TTC549 (cell line): ENCODE measurements at regions not wholly inside any gene's neighbourhood (a gene's known extent, or its start where the extent isn't known, plus 50 kb on each side); places are given as distances from the start of the nearest gene placed in this dataset.
"Not testable (repeated sequence)": the region's sequence is repeated elsewhere in the genome, so short reads cannot be mapped to it uniquely, and the experiment has no call there.

Experiments used
- FAIRE-seq: peaks from 2 replicates; lab custom pipeline; 2012; peaks lifted over from hg19 to GRCh38; lab: Jason Lieb, UNC

DNA sequence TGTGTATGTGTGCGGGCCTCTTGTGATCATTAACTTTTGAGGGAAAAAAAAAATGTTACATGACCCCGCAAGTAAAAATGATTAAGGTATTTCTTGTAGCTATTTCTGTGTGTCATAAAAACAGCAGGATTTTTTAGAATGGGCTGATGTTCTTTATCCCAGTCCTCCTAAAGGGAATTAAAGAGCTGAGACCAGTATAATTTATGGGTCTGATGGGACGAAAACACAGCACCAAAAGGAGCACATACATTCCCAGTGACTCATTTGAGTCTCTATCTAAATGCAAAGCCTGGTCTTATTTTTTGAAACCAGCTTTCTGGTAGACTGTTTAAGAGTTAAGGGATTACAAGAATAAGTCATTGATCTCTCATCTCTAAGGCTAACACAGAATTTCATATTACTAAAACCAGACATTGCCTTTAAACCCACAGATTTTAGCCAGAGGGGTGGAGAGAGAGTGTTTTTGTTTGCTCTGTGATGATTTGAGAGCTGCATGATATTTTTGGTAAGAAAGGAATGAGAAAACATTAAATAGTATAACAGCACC lies 342.3 kb upstream of the EPHA4 start:
- no peak for FAIRE-seq

GRCh38 chr2:221911890-221912289 lies 339.8 kb upstream of the EPHA4 start:
- FAIRE-seq = no peak

DNA sequence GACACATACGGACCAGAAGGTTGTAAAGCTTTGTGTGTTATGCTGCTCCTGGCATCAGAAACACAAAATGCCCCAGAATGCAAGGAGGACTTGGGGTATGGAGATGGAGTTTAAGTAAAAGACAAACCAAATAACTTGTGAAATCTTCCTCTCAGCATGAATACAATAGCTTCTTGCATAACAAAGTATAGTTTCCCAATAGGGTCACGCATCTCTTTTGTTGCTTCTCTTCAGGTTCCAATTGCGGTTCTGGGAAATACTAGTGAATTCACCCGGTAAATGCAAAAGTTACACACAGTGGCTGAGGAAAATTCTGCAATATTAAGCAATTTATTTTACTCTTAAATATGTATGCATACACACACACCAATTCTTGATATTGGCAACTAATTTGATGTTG lies 339.2 kb upstream of the EPHA4 start:
- no peak for FAIRE-seq

- no peak for FAIRE-seq
These were observed 336.4 kb upstream of the EPHA4 start for GRCh38 chr2:221908518-221908917.

DNA sequence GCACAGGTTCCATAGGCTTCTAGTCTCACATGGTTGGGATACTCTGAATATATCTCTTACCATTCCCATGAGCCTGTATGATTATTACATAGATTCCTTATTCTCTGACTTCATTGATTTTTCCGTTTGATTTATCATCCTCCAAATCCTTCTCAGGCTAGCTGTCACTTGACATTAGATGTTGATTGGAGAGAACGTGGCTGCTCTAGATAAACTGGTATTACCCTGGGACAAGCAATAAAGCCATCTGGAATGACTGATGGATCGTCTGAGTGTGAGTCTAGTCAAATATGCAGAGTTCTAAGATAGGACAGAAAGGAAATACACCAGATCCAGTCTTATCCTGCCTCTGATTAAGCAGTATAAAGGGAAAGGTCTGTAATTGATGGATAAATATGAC lies 325.6 kb upstream of the EPHA4 start:
- FAIRE-seq = no peak

GRCh38 chr2:221896505-221897151 lies 324.5 kb upstream of the EPHA4 start:
- FAIRE-seq = no peak

GRCh38 chr2:221895366-221896121 lies 323.4 kb upstream of the EPHA4 start:
- no peak for FAIRE-seq

- FAIRE-seq = no peak
These were observed 321.4 kb upstream of the EPHA4 start for GRCh38 chr2:221893501-221893900.

DNA sequence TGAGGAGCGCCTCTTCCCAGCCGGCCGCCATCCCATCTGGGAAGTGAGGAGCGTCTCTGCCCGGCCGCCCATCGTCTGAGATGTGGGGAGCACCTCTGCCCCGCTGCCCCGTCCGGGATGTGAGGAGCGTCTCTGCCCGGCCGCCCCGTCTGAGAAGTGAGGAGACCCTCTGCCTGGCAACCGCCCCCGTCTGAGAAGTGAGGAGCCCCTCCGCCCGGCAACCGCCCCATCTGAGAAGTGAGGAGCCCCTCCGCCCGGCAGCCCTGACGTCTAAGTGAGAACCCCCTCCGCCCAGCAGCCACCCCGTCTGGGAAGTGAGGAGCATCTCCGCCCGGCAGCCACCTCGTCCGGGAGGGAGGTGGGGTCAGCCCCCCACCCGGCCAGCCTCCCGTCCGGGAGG lies 319.9 kb upstream of the EPHA4 start:
- FAIRE-seq = not testable (repeated sequence)

DNA sequence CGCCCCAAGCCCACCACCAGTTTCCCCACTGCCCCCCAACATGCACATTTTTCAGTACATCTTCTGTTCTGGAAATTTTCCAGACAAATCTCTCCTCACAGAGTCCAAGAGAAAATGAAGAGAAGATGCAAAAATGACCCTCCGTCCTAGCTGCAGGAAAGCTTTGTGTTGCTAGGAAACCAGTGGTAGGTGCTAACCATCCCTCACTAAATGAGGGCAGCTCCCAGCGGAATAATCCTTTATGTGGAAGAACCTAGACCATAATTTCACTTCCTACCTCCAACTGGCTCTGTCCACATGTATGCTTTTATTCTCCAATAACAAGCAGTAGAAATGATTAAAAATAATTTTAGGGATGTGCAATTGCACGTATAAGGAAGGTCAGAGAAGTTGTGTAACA lies 311.9 kb upstream of the EPHA4 start:
- FAIRE-seq = no peak

DNA sequence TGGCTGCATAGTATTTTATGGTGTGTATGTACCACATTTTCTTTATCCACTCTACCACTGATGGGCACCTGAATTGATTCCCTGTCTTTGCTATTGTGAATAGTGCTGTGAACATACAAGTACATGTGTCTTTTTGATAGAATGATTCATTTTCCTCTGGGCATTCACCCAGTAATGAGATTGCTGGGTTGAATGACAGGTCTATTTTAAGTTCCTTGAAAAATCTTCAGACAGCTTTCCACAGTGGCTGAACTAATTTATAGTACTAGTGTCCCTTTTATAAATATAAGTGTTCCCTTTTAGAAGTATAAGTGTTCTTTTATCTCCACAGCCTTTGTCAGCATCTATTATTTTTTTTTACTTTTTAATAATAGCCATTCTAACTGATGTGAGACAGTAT lies 303.9 kb upstream of the EPHA4 start:
- no peak for FAIRE-seq

GRCh38 chr2:221874444-221874843 lies 302.3 kb upstream of the EPHA4 start:
- no peak for FAIRE-seq

DNA sequence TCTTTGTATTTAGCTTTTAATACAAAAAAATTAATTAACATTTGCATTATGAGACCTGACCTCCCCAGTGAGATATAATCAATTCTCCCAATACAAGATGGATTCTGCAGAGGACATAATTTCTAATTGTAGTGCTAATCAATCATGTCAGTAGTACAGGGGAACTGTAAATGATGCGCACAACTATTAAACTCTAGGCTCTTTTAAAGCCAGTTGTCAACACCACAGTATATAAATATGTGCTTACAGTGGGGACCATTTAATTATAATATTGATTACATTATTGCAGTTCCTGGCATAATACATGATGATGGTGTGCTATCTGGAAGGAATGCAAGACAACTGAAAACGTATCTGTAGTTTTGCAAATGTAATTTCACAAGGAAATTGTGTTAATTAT lies 285.6 kb upstream of the EPHA4 start:
- FAIRE-seq = no peak

DNA sequence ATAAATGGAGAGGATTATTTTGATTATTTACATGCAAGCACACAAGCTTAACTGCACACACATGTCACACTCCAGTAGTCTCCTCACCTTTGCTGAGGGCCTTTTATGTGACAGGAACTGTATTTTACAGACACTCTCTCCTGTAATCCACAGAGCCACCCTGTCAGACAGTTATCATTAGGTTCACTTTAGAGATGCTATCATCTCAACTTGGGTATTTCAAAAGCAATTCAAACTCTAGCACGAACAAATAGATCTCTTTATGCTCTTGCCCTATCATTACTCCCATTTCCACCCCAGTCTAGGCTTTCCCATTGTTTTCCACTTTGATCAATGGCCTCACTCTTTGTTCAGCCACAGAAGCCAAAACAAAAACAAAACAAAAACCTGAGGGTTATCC lies 281.2 kb upstream of the EPHA4 start:
- FAIRE-seq = no peak

DNA sequence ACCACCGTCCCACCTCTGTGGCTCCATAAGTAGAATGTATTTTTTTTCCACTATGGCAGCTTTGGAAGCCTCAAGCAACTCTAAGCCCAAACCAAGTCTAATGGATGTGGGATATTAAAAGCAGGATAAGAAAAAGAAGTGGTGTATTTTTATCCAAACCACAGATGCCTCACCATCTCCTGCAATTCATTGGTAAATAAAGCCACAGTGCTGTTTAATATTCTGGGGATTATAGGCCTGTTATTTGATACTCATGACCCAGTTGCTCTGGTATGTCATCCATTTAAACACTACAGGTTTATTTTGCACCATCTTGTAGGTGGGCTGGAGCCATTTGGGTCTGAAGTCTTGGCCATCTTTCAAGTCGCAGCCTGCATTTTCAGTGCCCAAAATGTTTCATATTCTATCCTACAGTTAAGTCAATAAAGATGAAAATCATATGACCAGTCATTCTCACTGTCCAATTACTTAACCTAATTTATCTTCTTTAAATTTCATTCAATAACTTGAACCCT lies 279.5 kb upstream of the EPHA4 start:
- FAIRE-seq = no peak

DNA sequence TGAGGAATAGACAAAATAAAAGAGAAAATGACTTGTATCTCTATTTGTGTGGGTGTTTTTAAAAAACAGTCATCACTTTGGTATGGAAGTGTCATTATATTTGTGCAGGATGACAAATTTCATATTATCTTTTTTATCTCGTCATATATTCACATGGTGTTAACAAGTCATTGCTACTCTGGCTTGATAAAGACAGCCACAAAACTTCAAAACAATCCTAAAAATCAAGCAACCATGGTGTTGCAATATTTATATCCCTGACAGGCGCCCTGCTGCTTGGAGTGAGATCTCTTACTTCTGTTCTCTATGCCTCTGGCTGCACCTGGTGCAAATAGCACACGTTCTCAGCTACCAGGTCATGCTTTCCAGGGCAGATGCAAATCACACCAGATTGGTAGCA lies 278.0 kb upstream of the EPHA4 start:
- no peak for FAIRE-seq

- FAIRE-seq = no peak
These were observed 276.2 kb upstream of the EPHA4 start for GRCh38 chr2:221848286-221848685.

GRCh38 chr2:221845021-221845365 lies 272.9 kb upstream of the EPHA4 start:
- FAIRE-seq = no peak

GRCh38 chr2:221844212-221845020 lies 272.3 kb upstream of the EPHA4 start:
- FAIRE-seq = no peak

- FAIRE-seq = no peak
These were observed 264.0 kb upstream of the EPHA4 start for GRCh38 chr2:221836095-221836494.

GRCh38 chr2:221833966-221834365 lies 261.9 kb upstream of the EPHA4 start:
- no peak for FAIRE-seq

- FAIRE-seq = no peak
These were observed 258.9 kb upstream of the EPHA4 start for GRCh38 chr2:221831051-221831450.

GRCh38 chr2:221822416-221822815 lies 250.3 kb upstream of the EPHA4 start:
- FAIRE-seq = no peak
